Middle frontal gyrus (tissue), 1 donor: ENCODE measurements at regions not wholly inside any gene's neighbourhood (a gene's known extent, or its start where the extent isn't known, plus 50 kb on each side); places are given as distances from the start of the nearest gene placed in this dataset.

Experiments used
- DNase-seq: peaks from one replicate; pipeline ENCODE4 v3.0.0-alpha.2; 2015; ENCODE audit warnings: low spot score; ENCODE audit errors: extremely low spot score

- DNase-seq, result no peak
Observed at GRCh38 chr6:165760126-165760802, 97.2 kb upstream of the PDE10A start.

GRCh38 chr6:165758441-165758840, 95.4 kb upstream of the PDE10A start:
- DNase-seq, result no peak

- DNase-seq, result no peak
Observed at GRCh38 chr6:165755583-165755982, 92.5 kb upstream of the PDE10A start.

- DNase-seq, result no peak
Observed at GRCh38 chr6:165753506-165753905, 90.5 kb upstream of the PDE10A start.

GRCh38 chr6:165752451-165752850, 89.4 kb upstream of the PDE10A start:
- no peak for DNase-seq

- DNase-seq, result no peak
Observed at GRCh38 chr6:165751486-165751885, 88.4 kb upstream of the PDE10A start.

- no peak for DNase-seq
Observed at GRCh38 chr6:165749163-165749562, 86.1 kb upstream of the PDE10A start.

GRCh38 chr6:165748390-165748789, 85.3 kb upstream of the PDE10A start:
- no peak for DNase-seq

- no peak for DNase-seq
Observed at GRCh38 chr6:165747963-165748362, 84.9 kb upstream of the PDE10A start.

- DNase-seq, result no peak
Observed at GRCh38 chr6:165746331-165746730, 83.3 kb upstream of the PDE10A start.

- no peak for DNase-seq
Observed at GRCh38 chr6:165745492-165745891, 82.5 kb upstream of the PDE10A start.

GRCh38 chr6:165744555-165745228, 81.7 kb upstream of the PDE10A start:
- no peak for DNase-seq

- no peak for DNase-seq
Observed at GRCh38 chr6:165743366-165743898, 80.4 kb upstream of the PDE10A start.

GRCh38 chr6:165742047-165742446, 79.0 kb upstream of the PDE10A start:
- no peak for DNase-seq

GRCh38 chr6:165737396-165737795, 74.4 kb upstream of the PDE10A start:
- no peak for DNase-seq

- DNase-seq, result no peak
Observed at GRCh38 chr6:165735065-165735464, 72.0 kb upstream of the PDE10A start.

- no peak for DNase-seq
Observed at GRCh38 chr6:165733489-165733791, 70.4 kb upstream of the PDE10A start.

GRCh38 chr6:165732696-165733488, 69.9 kb upstream of the PDE10A start:
- DNase-seq, result no peak

GRCh38 chr6:165729307-165729936, 66.4 kb upstream of the PDE10A start:
- DNase-seq, result no peak

- no peak for DNase-seq
Observed at GRCh38 chr6:165728216-165728615, 65.2 kb upstream of the PDE10A start.

GRCh38 chr6:165726965-165727381, 63.9 kb upstream of the PDE10A start:
- DNase-seq, result no peak
